HG03196 (cell line): ENCODE measurements at regions not wholly inside any gene's neighbourhood (a gene's known extent, or its start where the extent isn't known, plus 50 kb on each side); places are given as distances from the start of the nearest gene placed in this dataset.

Source experiments
- ATAC-seq: cut with Tn5 transposase; IDR thresholded peaks from one replicate; pipeline ENCODE4 v1.9.1; 2021; ENCODE audit not compliant: unreplicated experiment

DNA sequence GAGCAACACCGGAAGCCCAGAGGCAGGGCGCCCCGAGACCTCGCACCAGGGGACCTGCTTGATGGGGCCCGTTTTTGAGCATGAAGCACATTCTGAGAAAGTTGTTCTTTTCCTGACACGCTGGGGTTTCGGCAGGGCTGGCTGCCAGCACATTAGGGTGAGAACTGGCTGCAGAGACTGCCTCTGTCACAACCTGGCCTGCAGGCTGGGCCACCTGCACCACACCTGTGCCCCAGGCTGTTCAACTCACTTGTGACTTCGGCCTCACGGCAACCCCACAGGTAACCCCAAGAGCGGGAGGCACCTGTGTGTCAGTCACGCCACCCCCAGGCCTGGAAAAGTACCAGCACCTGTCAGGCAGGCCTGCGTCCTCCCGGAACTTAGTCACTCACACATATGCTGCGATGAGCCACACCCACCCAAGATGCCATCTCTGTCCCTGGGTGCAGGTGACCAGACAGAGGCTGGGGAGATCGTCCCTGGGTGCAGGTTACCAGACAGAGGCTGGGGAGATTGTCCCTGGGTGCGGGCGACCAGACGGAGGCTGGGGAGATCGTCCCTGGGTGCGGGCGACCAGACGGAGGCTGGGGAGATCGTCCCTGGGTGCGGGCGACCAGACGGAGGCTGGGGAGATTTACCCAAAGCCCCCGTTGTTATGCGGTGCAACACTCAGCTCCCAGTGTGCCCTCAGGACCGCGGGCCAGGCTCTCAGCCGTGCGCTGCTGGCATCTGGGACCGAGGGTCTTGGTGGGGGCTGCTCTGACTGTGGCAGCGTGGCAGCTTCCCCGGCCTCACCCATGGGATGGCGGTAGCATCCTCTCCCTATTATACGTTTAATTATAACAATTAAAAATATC, 82.5 kb upstream of the BHLHE23 start:
- no peak for ATAC-seq

DNA sequence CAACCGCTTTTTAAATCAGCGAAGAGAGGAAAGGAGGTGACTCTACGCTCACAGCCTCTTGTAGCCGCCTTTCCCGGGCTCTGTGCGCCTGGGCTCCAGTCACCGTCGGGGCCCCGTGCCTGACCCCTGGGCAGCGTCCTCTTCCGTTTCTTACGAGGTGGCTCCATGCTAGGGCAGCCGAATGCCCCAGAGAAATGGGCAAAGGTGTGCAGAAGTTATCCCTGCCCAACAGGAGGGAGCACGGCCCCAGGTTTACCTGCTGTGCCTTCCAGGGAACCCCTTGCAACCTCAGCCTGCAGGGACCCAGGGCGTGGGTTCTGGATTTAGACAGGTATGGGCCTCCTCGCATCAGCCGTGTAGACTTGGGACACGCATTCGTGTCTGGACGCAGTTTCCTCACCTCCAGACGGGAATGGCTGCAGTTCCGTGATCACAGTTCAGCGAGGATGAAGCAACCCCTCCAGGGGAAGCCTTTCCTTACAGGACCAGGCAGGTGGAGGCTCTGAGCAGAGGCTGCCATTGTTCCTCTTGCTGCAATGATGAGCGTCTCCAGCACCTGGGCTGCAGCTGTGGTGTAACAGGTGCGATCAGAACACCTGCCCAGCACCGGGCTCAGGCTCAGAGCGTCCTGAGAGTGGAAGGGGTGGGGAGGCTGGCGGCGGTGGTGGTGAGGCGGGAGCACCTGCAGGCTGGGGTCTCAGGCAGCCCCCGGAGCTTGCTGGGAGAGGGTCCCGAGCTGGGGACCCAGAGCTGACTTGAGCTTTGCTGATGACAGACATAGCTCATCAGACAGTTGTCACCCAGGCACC, 81.3 kb upstream of the BHLHE23 start:
- no peak for ATAC-seq

DNA sequence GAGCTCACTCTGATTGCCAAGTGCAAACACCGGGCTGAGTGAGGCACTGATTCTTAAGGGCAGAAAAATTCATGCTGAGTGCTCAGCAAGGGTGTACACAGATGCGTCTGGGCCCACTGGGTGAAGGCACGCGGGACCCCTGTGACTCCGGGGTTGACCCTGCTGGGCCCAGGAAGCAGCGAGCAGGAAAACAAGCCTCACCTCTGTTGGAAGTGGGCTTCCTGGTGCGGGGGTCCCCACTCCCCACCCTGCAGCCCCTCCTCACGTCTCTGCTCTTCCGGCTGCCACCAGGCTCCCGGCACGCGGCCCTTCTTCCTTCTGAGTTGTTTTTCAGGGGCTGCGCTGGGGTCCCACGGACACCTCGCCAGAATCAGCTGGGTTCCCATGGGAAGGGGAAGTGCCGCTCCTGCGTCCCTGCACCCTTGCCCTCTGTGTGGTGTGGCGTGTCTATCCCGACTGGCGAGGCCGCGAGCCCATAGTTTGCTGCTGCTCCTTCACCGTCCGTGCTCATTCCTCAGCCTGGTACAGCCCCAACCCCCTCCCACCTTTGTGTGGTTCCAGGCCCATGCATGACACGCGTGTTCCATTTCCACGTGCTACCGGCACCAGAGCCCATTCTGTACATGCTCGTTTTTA, 80.6 kb upstream of the BHLHE23 start:
- ATAC-seq, result no peak

DNA sequence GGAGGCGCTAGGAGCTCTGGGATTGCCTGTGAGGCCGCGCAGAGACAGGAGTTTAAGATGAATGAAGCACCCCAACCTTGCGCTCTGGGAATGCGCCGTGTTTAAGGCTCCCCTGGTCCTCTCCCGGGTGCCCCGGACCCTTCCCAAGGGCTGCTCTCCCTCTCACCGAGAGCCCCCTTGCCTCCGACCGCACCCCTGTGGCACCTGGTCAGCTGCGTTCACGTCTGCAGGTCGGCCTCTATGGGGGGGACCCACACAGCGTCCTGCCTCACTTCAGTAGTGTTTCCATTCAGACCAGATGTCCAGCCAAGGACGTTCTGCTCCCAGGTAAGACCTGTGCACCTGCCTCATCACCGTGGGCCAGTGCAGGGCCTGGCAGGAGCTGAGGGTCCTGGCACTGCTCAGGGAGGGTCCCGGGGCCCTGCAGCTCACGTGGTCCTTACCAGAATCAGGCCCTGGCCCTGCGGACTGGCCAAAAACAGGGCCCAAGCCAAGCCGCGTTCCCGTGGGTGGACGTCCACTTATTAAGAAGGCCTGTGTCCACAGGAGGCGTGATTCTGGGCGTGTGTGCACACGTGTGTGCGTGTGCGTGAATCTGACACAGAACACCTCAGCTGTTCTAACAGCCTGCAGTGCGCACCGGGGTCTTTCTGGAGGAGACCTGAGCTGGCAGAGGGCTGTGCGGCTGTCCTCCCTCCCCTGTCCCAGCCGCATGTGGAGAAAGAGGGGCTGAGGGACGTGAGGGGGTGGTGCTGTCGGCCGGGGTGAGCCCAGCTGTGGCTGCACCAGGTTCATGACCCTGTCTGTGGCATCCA, 79.9 kb upstream of the BHLHE23 start:
- ATAC-seq, result no peak

DNA sequence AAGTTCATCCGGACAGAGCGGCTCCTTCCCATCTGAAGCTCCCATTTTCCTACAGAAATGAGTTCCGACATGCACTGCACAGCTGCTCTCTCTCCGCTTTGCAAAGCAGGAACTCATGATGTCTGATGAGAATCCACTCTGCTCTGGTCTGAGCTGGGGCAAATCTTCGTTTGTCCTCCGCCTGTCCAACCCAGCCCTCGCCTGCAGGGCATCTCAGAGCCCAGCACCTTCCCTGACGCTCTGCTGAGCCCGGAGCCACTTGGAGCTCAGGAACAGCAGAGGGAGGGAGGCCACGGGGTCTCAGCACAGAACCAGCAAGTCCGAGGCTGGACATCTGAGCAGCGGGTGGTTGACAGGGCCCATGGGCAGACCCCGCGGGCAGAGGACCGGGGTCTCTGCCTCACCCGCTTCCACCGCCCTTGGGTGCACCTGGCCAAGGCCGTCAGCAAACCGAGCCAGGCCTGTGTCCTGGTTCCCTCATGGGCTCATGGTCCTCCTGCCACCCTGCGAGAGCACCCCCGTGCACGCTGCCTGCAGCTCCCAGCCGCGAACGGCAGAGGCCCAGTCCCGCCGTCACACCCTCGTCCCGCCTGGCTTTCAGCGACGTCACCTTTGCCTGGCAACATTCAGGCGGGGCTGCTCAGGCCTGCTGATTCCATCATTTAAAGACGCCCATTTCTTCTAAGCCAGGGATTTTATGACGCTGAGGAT, 78.5 kb upstream of the BHLHE23 start:
- no peak for ATAC-seq

DNA sequence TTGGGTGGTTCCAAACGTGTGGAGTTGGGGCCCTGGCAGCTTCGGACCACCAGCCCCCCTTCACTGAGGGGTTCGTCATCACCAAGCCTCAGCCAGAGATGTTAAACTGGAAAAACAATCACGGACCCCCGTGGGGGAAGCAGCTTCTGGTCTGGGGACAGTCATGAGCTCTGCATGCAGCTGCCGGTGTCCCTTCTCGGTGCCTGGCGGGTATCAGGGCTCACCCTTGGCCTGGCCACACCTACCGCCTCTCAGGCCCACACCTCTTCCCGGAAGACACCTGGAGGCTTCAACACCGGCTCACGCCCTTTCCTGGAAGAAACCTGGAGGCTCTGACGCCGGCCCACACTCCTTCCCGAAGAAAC, 77.8 kb upstream of the BHLHE23 start:
- ATAC-seq, result no peak

DNA sequence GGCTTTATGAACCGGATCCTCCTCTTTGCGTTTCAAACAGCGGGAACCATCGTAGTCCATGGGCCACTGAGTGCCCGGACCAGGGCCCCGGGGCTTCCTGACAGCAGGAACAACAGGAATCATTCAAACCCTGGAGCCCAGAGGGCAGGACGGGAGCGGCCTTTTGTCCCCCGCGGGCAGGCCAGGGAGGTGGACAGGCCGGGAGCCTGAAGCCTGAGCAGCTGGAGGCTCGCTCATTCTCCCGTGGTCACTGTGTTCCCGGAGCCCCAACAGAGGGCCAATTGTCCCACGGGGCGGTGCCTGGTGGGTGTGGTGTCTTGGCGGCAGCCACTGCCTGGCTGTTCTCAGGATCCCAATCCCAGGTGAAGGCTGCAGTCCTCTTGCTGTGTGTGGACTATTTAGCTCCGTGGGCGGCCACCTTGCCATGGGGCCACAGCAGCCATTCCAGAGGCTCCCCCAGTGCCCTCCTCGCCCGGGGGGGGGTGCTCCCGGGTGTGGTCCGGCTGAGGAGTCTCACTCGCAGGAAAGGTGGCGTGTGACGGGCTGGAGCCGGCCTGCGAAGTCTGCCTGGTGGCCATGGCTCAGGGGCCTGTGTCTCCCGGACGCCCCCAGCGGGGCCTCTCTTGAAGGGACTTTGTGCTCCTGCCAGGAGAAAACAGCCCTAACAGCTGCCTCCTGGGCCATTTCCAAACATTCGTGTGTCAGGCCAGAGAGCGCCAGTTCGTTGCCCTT, 77.2 kb upstream of the BHLHE23 start:
- no peak for ATAC-seq

DNA sequence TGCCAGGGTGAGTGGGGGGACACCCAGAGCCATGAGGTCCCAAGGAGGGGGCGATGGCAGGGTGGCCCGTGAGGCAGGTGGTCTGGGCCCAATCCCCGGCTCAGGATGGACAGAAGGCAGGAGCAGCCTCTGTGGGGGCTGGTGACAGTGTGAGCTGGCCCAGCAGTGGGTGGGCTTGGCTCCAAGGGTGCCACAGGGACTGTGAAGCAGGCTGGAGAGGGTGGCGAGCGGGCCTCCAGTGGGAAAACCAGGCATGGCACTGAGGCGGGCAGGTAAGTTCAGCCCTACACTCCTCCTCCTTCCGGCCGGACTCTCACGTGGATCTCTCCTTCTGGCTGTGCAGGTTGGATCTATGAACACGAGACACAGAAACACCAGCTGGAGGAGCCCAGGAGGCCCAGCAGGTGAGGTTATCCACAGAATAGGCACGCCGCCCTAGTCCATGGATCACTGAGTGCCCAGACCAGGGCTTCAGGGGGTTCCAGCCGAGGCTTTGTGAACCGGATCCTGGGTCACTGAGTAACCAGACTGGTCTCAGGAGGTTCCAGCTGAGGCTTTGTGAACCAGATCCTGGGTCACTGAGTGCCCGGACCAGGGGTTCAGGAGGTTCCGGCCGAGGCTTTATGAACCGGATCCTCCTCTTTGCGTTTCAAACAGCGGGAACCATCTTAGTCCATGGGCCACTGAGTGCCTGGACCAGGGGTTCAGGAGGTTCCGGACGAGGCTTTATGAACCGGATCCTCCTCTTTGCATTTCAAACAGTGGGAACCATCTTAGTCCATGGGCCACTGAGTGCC, 76.4 kb upstream of the BHLHE23 start:
- no peak for ATAC-seq

DNA sequence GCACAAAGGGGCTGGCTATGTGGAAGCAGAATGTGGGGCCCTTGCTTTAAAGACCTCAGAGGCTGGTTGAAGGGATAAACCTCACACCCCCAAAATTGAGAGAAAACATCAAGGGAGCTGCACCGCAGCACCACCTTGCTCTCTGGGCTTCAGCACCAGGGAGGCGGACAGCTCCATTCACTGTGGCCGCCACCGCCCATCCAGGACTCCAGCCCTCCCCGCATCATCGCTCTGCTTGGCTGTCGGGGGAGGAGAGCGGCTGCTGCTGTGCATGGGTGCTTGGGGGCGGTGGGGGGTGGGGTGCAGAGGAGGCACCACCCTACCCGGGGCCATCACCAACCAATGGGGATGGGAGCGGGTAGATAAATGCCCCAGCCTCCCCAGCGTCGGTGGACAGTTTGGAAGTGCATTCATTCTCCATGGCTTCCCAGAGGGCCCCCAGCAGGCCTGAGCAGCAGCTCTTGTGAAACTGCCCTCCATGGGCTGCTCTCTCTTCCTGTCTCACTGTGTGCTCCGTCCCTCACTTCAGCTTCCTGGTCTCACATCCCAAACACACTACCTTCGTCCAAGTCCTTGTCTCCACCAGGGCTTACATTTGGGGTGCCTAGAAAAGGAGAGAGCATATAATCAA, 75.7 kb upstream of the BHLHE23 start:
- no peak for ATAC-seq

DNA sequence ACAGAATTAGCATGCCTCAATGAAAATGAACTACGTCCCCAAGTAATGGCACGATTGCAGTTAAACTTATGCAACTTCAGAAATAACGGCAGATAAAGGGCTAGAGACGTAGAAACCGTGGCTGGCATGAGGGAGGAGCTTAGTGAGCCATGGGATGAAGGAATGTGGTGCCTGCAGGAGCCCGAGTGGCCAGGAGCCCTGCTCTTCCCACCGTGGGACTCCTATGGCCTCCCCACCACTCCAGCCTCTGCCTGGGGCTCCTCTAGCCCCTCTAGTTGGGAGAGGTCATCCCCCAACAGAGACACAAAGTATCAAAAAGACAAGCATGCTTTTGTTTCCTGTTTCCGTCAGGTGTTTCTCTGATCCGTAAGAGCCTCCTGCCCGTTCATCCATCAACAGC, 75.1 kb upstream of the BHLHE23 start:
- no peak for ATAC-seq

DNA sequence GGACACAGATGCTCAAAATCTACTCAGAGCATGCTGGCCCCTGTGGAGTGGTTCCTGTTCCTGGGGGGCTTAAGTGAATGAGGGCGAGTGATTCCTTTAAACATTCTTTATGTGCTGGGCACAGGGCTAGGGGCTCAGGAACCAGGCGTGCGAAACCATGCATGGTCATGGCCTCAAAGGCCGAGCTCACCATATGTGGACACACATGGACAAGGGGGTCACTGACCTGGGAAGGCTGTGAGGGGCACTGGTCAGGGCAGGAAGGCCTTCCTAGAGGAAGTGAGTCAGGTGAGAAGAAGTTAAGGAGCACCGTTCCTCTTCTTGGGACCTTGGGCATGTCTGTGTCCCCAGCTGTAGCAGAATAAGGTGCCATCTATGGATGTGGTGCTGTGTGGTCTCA, 74.6 kb upstream of the BHLHE23 start:
- ATAC-seq, result no peak

DNA sequence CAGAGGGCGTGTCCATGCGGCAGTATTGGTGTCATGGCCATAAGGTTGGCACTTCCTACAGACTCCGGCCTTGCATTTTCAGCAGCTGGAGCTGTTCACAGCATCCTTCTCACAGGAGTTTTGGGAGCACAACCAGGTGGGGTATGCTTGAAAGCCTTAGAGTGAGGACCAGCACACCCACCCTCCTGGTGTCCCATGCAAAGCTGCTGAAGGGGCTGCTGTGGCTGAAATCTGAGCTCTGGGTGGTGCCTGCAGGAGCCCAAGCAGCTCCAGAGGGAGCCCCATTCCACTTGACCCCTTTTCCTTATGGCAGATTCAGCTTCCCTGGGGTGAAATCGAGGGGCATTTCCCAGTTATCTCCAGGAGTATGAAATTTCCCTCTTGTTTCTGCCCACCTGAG, 74.0 kb upstream of the BHLHE23 start:
- ATAC-seq, result no peak

DNA sequence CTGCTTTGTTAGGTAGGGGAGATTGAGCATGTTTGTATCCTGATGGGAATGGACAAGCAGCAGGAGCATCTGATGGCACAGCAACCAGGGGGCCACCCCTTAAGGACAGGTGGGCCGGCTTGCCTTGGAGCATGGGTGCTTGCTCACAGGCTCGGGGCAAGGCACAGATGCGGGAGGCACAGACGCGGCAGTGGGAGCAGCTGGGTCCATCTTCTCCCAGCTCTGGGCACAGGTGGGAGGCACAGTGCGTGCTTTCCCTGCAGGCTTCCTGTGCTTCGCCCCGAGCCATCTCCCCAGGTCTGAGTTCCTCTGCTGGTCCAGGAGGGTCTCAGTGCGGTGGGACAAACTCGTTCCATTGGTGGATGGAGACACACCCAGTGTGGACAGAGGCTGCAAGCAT, 73.6 kb upstream of the BHLHE23 start:
- ATAC-seq, result no peak

DNA sequence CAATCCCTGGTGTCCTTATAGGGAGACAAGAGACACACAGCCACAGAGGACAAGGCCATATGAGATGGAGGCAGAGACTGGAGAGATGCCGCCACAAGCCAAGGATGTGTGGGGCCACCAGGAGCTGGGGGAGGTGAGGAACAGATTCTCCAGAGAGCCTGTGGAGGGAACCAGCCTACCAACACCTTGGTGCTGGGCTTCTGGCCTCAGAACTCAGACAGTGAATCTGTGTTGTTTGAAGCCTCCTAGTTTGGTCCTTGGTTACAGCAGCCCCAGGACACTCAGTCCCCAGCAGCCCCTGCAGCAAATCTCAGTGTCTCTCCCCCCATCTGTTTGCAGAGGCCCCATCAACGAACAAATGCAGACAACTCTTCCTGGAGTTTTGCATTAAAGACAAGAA, 73.2 kb upstream of the BHLHE23 start:
- no peak for ATAC-seq

DNA sequence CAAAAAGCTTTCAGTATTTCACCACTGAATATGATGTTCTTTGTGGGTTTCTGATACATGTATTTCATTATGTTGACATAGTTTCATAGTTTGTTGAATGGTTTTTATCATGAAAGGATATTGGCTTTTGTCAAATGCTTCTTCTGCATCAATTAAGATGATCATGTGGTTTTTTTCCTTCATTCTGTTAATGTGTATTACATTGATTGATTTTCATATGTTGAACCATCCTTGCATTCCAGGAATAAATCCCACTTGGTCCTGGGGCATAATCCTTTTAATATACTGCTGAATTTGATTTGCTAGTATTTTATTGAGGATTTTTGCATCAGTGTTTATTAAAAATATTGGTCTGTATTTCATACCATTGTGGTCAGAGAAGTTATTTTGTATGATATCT, 70.9 kb upstream of the BHLHE23 start:
- ATAC-seq, result no peak

DNA sequence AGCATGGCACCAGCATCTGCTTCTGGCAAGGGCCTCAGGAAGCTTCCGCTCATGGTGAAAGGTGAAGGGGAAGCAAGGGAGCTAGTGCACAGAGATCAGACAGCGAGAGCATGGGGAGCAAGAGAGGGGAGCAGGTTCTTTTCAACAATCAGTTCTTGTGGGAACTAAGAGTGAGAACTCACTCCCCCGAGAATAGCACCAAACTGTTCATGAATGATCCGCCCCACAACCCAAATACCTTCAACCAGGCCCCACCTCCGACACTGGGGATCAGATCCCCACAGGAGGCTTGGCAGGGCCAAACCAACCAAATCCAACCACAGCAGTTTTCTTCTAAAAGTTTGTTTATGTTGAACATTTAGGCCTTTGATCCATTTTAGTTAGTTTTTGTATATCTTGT, 69.7 kb upstream of the BHLHE23 start:
- no peak for ATAC-seq

DNA sequence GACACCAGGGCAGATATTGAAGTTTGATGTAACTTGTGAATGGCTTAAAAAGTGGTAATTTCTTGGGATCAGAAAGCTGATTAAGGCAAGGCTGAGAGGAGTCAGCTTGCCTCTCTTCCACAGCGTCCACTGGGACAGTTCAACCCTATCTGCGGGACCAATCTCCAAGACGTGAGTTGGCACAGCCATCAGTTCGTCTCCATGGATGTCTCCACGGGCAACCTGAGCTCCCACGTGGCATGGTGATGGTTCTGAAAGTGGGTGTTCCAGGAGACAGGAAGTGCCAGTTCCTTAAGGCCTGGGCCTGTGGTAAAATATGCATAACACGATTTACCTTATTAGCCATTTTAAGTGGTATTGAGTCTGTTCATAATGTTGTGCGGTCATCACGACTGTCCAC, 67.9 kb upstream of the BHLHE23 start:
- no peak for ATAC-seq

DNA sequence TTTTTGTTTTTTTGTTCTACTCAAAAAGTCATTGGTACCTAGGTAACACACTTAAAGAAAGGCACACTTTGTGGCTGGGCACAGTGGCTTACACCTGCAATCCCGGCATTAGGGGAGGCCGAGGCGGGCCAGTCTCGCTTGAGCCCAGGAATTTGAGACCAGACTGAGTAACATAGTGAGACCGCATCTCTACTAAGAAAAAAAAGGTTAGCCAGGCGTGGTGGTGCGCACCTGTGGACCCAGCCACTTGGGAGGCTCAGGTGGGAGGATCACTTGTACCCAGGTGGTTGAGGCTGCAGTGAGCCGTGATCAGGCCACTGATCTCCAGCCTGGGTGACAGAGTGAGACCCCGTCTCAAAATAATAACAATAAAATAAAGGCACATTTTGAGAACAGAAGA, 67.4 kb upstream of the BHLHE23 start:
- ATAC-seq, result no peak

DNA sequence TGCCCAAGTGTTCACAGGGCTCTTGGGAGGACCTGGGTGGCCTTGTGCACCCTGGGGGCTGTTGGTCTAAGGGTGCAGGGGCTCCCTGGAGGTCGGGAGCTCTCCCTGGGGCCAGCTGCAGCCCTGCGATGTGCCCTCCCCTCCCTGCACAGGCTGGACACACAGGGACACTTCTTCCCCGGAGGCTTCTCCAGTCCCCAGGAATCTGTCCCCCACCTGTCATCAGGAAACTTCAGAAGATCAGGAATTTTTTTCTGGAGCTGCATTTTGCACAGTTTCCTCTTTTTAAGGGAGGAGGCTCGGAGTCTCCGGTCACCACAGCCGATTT, 66.9 kb upstream of the BHLHE23 start:
- no peak for ATAC-seq
